Adrenal gland (tissue), 5 donors: ENCODE measurements at regions not wholly inside any gene's neighbourhood (a gene's known extent, or its start where the extent isn't known, plus 50 kb on each side); places are given as distances from the start of the nearest gene placed in this dataset.

Experiments used
- POLR2A ChIP-seq, 2 donors: fragments of 450-650 bp; IDR thresholded peaks; one replicate each; pipeline ENCODE4 v1.6.1; 2017; ENCODE audit warnings: antibody characterized with exemption in 2 of 2, mild to moderate bottlenecking in 2 of 2, moderate library complexity in 1 of 2
- TF ChIP-seq, protein P1 (sequence below), 6 experiments: fragments of 450-650 bp in 4 of 6; fragments of 200-600 bp in 2 of 6; sonication (generic) in 1 of 6; IDR thresholded peaks; 1 replicate in 5 of 6; 2 replicates in 1 of 6; pipeline versions ENCODE4 v1.5.1 to v1.8.0; 2016 to 2021; ENCODE audit warnings: antibody characterized with exemption in 6 of 6, mild to moderate bottlenecking in 2 of 6, moderate library complexity in 1 of 6
- donor health status: DM: no; HTN: no; CAD: no.

DNA sequence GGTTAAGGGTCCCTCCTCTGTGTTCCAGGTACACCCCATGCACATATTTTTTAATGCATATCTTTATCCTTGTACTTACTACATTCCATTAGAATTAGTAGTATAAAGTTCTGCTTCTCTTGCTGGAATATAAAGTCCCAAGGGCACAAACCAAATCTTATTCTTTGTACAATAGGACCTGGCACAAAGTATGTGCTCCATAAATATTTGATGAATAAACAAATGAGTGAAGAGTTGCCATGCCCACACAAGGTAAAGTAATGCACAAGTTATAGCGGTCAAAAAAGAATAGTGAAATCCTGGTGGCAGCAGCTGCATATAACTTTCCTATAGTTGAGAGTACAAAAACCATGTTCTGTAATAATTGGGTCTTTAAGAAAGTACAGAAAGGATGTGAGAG lies 82.1 kb upstream of the BMP4 start:
- no peak for TF ChIP-seq POLR2A (IDR thresholded peaks at IDR 0.05)
- TF ChIP-seq, protein P1, sequence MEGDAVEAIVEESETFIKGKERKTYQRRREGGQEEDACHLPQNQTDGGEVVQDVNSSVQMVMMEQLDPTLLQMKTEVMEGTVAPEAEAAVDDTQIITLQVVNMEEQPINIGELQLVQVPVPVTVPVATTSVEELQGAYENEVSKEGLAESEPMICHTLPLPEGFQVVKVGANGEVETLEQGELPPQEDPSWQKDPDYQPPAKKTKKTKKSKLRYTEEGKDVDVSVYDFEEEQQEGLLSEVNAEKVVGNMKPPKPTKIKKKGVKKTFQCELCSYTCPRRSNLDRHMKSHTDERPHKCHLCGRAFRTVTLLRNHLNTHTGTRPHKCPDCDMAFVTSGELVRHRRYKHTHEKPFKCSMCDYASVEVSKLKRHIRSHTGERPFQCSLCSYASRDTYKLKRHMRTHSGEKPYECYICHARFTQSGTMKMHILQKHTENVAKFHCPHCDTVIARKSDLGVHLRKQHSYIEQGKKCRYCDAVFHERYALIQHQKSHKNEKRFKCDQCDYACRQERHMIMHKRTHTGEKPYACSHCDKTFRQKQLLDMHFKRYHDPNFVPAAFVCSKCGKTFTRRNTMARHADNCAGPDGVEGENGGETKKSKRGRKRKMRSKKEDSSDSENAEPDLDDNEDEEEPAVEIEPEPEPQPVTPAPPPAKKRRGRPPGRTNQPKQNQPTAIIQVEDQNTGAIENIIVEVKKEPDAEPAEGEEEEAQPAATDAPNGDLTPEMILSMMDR (IDR thresholded peaks at IDR 0.05): no peak
